LHCN-M2 (cell line): ENCODE measurements at regions not wholly inside any gene's neighbourhood (a gene's known extent, or its start where the extent isn't known, plus 50 kb on each side); places are given as distances from the start of the nearest gene placed in this dataset.
A peak's percentile ranks its signal among the peaks of the same experiment; 100 is the strongest.

Experiments
- DNase-seq: peaks from one replicate; pipeline ENCODE4 v3.0.0-alpha.2; 2012; ENCODE audit warnings: low read depth

- DNase-seq = no peak
These were observed 153.7 kb downstream of the C7orf25 start for GRCh38 chr7:42758124-42758523.

DNA sequence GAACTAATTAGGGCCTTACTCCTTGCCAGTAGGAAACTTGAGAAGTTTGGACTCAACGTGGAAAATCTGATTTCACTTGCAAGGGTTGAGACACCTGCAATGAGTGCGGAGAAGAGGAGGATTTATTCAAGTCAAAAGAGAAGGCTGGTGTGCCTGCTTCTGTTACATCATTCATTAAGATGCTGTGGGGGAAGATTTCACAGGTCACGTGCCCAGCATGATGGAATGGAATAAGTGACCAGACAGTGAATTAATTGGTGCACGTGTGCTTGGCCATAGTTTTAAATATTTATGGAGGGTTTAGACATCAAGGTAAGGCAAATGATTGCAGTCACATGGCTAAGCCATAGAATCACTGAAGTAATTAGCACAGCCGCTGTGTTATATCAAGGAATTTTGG is 155.0 kb downstream of the C7orf25 start:
- no peak for DNase-seq

DNA sequence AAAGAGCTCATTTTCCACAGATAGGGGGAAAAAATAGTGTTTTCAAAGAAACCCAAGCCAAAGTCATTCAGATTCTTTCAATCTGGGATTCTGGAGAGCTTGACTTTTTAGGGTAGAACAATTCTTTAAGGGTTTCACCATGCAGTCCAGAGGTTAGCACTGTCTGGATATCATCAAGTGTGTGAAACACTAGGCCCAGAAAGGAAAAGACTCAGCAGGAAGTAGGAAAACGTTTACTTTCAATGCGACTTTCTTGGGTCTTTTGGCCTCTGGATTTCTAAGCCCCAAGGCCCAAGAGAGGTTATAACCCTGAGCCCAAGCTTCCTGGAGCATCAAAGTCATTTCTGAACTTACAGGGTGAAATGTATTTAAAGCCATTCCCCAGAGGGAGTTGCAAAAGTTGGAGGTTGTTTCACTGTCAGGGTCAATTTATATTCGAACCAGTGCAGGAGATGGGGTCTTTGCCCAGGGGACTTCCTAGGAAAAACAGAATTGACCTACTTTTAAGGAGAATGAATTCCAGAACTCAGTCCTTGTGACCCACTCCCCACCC is 158.0 kb downstream of the C7orf25 start:
- no peak for DNase-seq

- no peak for DNase-seq
These were observed 158.5 kb downstream of the C7orf25 start for GRCh38 chr7:42753367-42753766.

DNA sequence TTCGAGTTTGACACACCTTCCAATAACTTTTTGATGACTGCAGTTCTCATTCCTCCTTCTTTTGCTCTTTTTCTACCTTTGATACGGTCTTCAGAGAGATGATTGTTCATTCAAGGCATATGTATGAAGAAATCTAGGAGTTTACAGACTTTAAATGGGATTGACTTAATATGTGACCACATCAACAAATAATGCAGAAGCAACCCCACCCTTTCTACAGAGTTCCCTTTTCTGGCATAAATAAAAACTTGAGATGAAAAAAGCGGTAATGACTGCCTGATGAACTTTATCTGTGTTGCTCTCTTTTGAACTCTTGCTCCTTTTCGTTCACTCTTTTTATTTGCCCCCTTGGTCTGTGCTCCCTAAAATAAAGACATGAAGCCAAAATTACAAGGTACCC is 161.7 kb downstream of the C7orf25 start:
- DNase-seq = no peak

- DNase-seq = peak; percentile 23
These were observed 164.8 kb downstream of the C7orf25 start for GRCh38 chr7:42747044-42747443.

GRCh38 chr7:42746214-42746613 is 165.7 kb downstream of the C7orf25 start:
- no peak for DNase-seq

- peak; percentile 20 for DNase-seq
These were observed 166.4 kb downstream of the C7orf25 start for GRCh38 chr7:42745357-42746059.

DNA sequence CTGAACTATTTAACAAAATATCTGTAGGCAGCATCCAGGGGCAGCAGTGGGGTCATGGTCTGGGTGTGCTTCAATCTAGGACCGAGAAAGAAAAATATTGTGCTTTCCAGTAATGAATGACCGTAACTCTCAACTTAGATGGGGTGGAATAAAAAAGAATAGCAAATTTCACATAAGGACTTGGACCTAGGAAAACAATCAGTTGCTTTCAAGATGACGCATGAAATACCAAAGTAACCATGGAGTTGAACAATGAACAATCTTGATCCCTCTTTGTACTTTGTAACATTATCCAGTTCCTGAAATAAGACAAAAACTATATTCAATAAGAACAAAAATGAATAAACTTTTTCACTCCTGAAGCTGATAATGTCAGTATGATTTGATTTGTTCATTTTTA is 167.1 kb downstream of the C7orf25 start:
- DNase-seq = no peak

- DNase-seq = no peak
These were observed 168.6 kb downstream of the C7orf25 start for GRCh38 chr7:42743077-42743858.

DNA sequence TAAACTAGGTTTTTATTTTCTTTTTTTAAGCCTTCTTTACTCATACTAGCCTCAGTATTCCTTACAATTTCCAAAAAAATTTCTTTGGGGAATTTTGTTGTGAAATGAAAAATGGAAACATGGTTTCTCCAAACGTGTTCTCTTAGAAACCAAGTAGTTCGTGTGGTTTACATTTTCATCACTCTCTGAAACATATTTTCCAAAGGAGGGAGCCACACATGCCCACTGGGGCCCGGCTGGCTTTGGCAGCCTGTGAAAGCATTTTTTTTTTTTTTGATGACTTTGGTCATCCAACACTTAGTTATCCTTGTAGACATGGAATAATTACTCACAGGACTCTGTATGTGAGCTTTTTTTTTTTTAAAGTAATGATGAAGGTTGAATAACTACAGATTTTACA is 169.6 kb downstream of the C7orf25 start:
- no peak for DNase-seq

GRCh38 chr7:42740408-42740807 is 171.5 kb downstream of the C7orf25 start:
- DNase-seq = no peak

GRCh38 chr7:42739638-42740037 is 172.2 kb downstream of the C7orf25 start:
- DNase-seq = no peak

GRCh38 chr7:42736931-42737330 is 174.9 kb downstream of the C7orf25 start:
- no peak for DNase-seq

- DNase-seq = no peak
These were observed 176.8 kb downstream of the C7orf25 start for GRCh38 chr7:42735081-42735480.

DNA sequence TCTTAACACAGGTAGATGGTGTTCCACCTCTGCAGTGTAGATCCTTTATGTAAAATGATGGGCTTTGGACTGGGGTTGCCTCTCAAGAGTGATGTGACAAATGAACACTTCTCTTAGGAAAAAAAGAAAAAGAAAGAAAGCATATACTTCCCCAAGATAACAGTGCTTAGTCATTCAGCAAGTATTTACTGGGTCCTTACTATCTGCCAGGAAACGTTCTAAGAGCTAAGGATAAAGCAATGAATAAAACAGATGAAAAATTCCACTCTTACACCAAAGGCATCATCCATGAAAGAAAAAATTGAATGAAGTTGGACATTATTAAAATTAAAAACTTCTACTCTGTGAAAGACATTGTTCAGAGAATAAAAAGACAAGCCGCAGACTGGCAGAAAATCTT is 177.3 kb downstream of the C7orf25 start:
- no peak for DNase-seq

GRCh38 chr7:42733040-42733439 is 178.8 kb downstream of the C7orf25 start:
- DNase-seq = no peak

GRCh38 chr7:42730586-42730985 is 181.3 kb downstream of the C7orf25 start:
- no peak for DNase-seq

DNA sequence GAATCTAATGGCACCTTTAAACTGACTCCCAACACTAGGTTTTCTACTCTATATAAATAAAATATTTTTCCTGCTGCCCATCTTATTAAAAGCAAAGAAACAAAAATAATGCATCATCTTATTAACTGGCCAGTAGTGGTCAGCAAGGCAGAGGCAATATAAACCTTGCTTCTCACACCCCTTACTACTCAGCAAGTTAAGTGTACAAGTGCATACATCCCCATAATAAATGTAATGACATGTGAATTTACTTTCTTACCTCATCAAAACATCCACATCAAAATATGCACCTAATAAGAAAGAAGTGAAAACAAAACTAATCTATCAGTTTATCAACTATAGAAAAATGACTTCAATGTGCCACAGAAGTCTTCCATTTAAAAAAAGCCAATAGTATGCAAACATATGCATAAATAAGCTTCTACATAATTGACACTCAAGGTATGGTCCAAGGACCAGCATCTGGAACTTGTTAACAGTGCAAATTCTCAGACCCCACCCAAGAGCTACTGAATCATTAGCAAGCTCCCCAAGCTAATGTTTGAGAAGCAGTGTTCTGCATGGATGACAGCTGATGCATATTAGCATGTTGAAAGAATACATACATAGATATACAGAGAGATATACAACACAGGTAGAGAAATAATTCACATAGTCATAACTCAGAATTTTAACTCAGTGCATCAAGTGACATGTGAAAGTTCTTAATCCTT is 182.7 kb downstream of the C7orf25 start:
- no peak for DNase-seq

DNA sequence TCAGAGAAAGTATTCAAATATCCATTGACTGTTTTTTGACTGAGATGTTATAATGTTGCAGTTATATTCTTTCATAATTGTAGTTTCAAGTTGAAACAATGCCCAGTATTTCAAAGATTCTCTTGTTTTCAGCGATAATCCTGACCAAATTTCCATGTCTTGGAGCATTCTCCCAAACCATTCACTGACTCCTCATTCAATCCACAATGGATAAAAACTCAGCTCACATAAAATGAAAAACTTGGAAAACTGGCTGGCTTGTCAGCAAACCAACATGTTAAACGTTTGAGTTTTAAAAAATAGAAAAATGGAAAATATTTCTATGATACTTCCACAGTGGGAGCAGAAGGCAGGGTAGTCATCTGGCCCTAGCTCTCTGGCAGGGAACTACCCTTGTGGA is 184.4 kb downstream of the C7orf25 start:
- DNase-seq = no peak

GRCh38 chr7:42726066-42726785 is 185.6 kb downstream of the C7orf25 start:
- DNase-seq = no peak

DNA sequence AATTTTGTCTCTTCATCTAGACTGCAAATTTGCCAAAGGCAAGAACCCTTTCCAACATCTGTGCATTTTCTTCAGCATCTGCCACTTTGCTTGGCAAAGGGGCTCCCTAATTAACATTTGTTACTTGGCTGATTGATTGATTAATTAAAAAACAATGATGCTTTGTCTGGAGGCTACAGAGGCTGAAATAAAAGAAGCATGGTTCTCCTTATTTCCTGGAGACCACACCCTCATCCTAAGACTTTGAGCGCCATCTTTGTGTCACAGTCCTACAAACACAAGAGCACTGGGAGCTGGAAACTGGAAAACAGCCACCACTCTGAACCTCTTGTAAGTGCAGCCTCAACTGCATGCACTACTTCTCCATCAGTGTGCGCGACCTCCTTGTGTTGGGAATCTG is 189.2 kb downstream of the C7orf25 start:
- DNase-seq = no peak
